Neural progenitor cell (in vitro differentiated cells): ENCODE measurements at regions not wholly inside any gene's neighbourhood (a gene's known extent, or its start where the extent isn't known, plus 50 kb on each side); places are given as distances from the start of the nearest gene placed in this dataset.
A peak's percentile ranks its signal among the peaks of the same experiment; 100 is the strongest.

Experiments used
- DNase-seq: peaks from one replicate; pipeline ENCODE4 v3.0.0-alpha.2; 2016; ENCODE audit warnings: low spot score
- H2AFZ ChIP-seq: fragments of 200-600 bp; sonication (generic); replicated peaks from 2 replicates; pipeline ENCODE4 v1.6.1; 2016; ENCODE audit warnings: antibody characterized with exemption
- H3F3A ChIP-seq: fragments of 200-600 bp; sonication (generic); 2 replicates; pipeline ENCODE4 v1.6.1; 2016; ENCODE audit warnings: antibody characterized with exemption, low read depth
- H3K27ac ChIP-seq: fragments of 200-600 bp; sonication (generic); 2 replicates; pipeline ENCODE4 v1.5.1; 2016; ENCODE audit warnings: mild to moderate bottlenecking
- H3K27me3 ChIP-seq: fragments of 200-600 bp; sonication (generic); 2 replicates; pipeline ENCODE4 v1.6.1; 2016; ENCODE audit warnings: mild to moderate bottlenecking, moderate library complexity
- H3K36me3 ChIP-seq: fragments of 200-600 bp; sonication (generic); 2 replicates; pipeline ENCODE4 v1.5.1; 2016
- H3K4me1 ChIP-seq: fragments of 200-600 bp; sonication (generic); 2 replicates; pipeline ENCODE4 v1.6.1; 2016; ENCODE audit warnings: mixed run types
- H3K4me2 ChIP-seq: fragments of 200-600 bp; sonication (generic); 2 replicates; pipeline ENCODE4 v1.6.1; 2016
- H3K4me3 ChIP-seq: fragments of 200-600 bp; sonication (generic); 2 replicates; pipeline ENCODE4 v1.5.1; 2016
- H3K79me2 ChIP-seq: fragments of 200-600 bp; sonication (generic); 2 replicates; pipeline ENCODE4 v1.6.1; 2016; ENCODE audit warnings: low read depth
- H3K9ac ChIP-seq: fragments of 200-600 bp; sonication (generic); 2 replicates; pipeline ENCODE4 v1.6.1; 2016
- H3K9me3 ChIP-seq: fragments of 200-600 bp; sonication (generic); 2 replicates; pipeline ENCODE4 v1.5.1; 2016; ENCODE audit warnings: low read depth
- H4K20me1 ChIP-seq: fragments of 200-600 bp; sonication (generic); 2 replicates; pipeline ENCODE4 v1.6.1; 2016; ENCODE audit warnings: low read depth
- H3K27ac Mint-ChIP-seq: 3 replicates; pipeline ENCODE4 v1.8.0; 2021; ENCODE audit warnings: mixed read lengths
- H3K27me3 Mint-ChIP-seq: 2 replicates; pipeline ENCODE4 v1.8.0; 2022; ENCODE audit warnings: low read depth, mild to moderate bottlenecking, inconsistent platforms, moderate library complexity, mixed read lengths; ENCODE audit not compliant: insufficient read depth
- H3K36me3 Mint-ChIP-seq: 3 replicates; pipeline ENCODE4 v1.8.0; 2021; ENCODE audit warnings: mixed read lengths
- H3K4me1 Mint-ChIP-seq: 3 replicates; pipeline ENCODE4 v1.8.0; 2021; ENCODE audit warnings: mixed read lengths
- H3K4me3 Mint-ChIP-seq: 3 replicates; pipeline ENCODE4 v1.8.0; 2021; ENCODE audit warnings: mild to moderate bottlenecking, moderate library complexity, mixed read lengths
- H3K9me3 Mint-ChIP-seq: 3 replicates; pipeline ENCODE4 v1.8.0; 2020; ENCODE audit warnings: mixed read lengths
- EZH2 ChIP-seq: fragments of 200-600 bp; sonication (generic); IDR thresholded peaks from 2 replicates; pipeline ENCODE4 v1.6.1; 2017; ENCODE audit warnings: antibody characterized with exemption, mild to moderate bottlenecking, moderate library complexity
- EZH2phosphoT487 ChIP-seq: fragments of 200-600 bp; sonication (generic); IDR thresholded peaks from 2 replicates; pipeline ENCODE4 v1.6.1; 2017; ENCODE audit warnings: antibody characterized with exemption
- TF ChIP-seq, protein P1 (sequence below): fragments of 200-600 bp; sonication (generic); IDR thresholded peaks from 2 replicates; pipeline ENCODE4 v1.5.1; 2017; ENCODE audit warnings: antibody characterized with exemption, mild to moderate bottlenecking

DNA sequence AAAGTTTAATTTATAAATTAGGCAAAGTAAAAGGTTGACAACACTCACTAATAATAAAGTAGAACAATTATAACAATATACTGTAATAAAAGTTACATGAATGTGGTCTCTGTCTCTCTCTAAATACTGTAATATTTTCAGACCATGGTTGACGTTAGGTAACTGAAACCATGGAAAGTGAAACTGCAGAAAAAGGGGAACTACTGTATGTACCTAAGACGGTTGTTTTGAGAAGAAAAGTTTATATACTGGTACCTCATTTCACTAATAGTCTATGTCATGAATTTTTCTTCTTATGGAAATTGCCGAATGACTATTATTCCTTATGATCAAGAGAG is 166.7 kb upstream of the ZNF521 start:
- H3K9me3 Mint-ChIP-seq = peaks cover 3% of the 10 kb centered on the region
- no peaks in the 10 kb centered on the region for H3K9me3 ChIP-seq
- no peaks in the 10 kb centered on the region for H4K20me1 ChIP-seq
- no peak overlapping the region for H3K4me3 ChIP-seq
- no peak overlapping the region for H3K9ac ChIP-seq
- H3K36me3 Mint-ChIP-seq = no peaks in the 10 kb centered on the region
- TF ChIP-seq EZH2 (no peak), EZH2phosphoT487 (no peak)
- TF ChIP-seq, protein P1, sequence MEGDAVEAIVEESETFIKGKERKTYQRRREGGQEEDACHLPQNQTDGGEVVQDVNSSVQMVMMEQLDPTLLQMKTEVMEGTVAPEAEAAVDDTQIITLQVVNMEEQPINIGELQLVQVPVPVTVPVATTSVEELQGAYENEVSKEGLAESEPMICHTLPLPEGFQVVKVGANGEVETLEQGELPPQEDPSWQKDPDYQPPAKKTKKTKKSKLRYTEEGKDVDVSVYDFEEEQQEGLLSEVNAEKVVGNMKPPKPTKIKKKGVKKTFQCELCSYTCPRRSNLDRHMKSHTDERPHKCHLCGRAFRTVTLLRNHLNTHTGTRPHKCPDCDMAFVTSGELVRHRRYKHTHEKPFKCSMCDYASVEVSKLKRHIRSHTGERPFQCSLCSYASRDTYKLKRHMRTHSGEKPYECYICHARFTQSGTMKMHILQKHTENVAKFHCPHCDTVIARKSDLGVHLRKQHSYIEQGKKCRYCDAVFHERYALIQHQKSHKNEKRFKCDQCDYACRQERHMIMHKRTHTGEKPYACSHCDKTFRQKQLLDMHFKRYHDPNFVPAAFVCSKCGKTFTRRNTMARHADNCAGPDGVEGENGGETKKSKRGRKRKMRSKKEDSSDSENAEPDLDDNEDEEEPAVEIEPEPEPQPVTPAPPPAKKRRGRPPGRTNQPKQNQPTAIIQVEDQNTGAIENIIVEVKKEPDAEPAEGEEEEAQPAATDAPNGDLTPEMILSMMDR = no peak
- peaks cover 26% of the 10 kb centered on the region for H3K4me1 Mint-ChIP-seq
- H3F3A ChIP-seq = no peaks in the 10 kb centered on the region
- H3K27ac Mint-ChIP-seq = no peak overlapping the region
- H3K79me2 ChIP-seq = no peaks in the 10 kb centered on the region
- peaks cover 4% of the 10 kb centered on the region for H3K27me3 Mint-ChIP-seq
- no peaks in the 10 kb centered on the region for H3K36me3 ChIP-seq
- no peak overlapping the region for H2AFZ ChIP-seq
- H3K27ac ChIP-seq = no peak overlapping the region
- no peak for DNase-seq
- peaks cover 23% of the 10 kb centered on the region for H3K4me1 ChIP-seq
- H3K27me3 ChIP-seq = no peaks in the 10 kb centered on the region
- no peak overlapping the region for H3K4me3 Mint-ChIP-seq
- H3K4me2 ChIP-seq = no peak overlapping the region

DNA sequence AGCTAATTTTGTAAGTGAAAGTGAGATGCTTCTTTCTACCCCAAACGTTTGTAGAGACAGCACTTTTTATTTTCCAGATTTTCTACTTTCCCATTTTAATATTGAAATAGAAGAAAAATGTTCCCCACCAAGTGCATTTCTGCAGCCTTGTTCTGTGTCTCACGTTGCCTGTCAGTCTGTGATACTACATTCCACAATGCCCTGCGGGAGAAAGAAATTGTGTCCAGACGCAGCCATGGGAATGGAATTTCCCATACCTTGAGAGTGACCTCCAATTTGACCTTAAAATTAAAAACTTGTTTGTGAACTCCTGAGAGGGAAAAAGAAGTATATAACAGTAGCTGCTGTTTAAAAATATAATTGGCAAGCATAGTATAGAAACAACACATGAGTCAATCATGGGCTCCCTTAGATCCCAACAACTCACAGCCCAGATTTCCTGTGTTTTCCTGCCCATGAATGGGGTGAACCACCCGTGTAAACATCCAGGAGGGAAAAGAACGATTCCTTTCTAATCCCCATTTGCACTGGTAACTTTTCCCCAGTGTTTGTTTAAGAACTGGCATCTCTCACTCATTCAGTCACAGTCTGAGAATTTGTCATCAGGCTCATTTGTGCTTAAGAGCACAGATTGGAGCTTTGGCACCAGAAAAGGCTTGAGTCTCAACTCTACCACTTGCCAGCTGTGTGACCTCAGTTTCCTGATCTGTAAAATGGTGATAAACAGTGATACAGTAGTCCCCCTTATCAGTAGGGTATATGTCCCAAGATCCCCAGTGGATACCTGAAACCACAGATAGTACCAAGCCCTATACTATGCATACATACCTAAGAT is 166.1 kb upstream of the ZNF521 start:
- H3K4me3 Mint-ChIP-seq = no peak overlapping the region
- Histone ChIP-seq H3K4me1 (peaks cover 23% of the 10 kb centered on the region), H4K20me1 (no peaks in the 10 kb centered on the region), H3K36me3 (no peaks in the 10 kb centered on the region), H3K9ac (no peak overlapping the region), H3K27ac (no peak overlapping the region), H2AFZ (no peak overlapping the region), H3K4me2 (peak overlapping the region; percentile 42), H3K4me3 (no peak overlapping the region), H3K27me3 (no peaks in the 10 kb centered on the region), H3K9me3 (no peaks in the 10 kb centered on the region), H3K79me2 (no peaks in the 10 kb centered on the region), H3F3A (no peaks in the 10 kb centered on the region)
- H3K4me1 Mint-ChIP-seq = peaks cover 26% of the 10 kb centered on the region
- peak; percentile 9 for DNase-seq
- no peaks in the 10 kb centered on the region for H3K36me3 Mint-ChIP-seq
- peak overlapping the region; percentile 81 for H3K27ac Mint-ChIP-seq
- peaks cover 4% of the 10 kb centered on the region for H3K9me3 Mint-ChIP-seq
- TF ChIP-seq, protein P1 = no peak
- TF ChIP-seq EZH2phosphoT487 = no peak
- TF ChIP-seq EZH2 = no peak
- H3K27me3 Mint-ChIP-seq = peaks cover 4% of the 10 kb centered on the region

DNA sequence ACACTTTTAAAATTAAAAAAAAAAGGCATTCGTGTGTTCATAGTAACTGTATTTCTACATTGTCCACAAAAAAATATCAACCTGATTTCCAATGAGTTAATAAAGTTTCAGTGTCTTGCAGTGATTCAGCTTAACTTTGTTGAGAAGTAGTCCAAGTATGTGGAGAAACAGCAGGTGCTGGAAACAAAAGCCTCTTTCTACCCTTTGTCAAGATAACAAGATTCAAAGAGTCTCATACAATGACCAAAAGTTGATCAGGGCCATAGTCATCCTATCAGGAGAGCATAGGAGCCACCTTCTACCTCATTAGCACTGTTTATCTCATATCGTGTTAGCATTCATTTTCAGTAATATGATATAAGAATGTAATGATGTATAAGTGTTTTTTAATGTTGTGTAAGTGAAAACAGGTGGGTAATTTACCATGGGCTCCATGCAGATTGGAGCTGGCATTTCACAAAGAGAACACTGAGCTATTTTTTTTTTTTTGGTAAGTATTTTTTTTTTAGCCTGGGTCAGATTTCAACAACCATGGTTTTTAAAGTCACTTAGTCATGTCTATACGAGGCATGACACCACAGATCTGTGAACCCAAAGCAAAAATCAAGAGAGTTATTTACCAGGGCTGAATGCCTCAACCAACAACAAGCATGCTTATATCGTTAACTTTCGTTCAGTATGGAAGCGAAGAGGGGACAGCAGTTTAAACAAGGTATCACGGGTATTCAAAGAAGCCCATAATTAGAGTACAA is 165.0 kb upstream of the ZNF521 start:
- DNase-seq = peak; percentile 58
- Histone ChIP-seq H3K4me3 (no peak overlapping the region), H3K4me2 (peak overlapping the region; percentile 42), H4K20me1 (no peaks in the 10 kb centered on the region), H3K9ac (no peak overlapping the region), H3K27ac (no peak overlapping the region), H2AFZ (no peak overlapping the region), H3K4me1 (peaks cover 23% of the 10 kb centered on the region), H3K36me3 (no peaks in the 10 kb centered on the region), H3F3A (no peaks in the 10 kb centered on the region), H3K9me3 (no peaks in the 10 kb centered on the region), H3K27me3 (no peaks in the 10 kb centered on the region), H3K79me2 (no peaks in the 10 kb centered on the region)
- H3K27me3 Mint-ChIP-seq = peaks cover 4% of the 10 kb centered on the region
- no peaks in the 10 kb centered on the region for H3K36me3 Mint-ChIP-seq
- TF ChIP-seq EZH2phosphoT487 = no peak
- TF ChIP-seq EZH2 = no peak
- TF ChIP-seq, protein P1 = no peak
- H3K4me3 Mint-ChIP-seq = no peak overlapping the region
- peaks cover 4% of the 10 kb centered on the region for H3K9me3 Mint-ChIP-seq
- no peak overlapping the region for H3K27ac Mint-ChIP-seq
- peaks cover 26% of the 10 kb centered on the region for H3K4me1 Mint-ChIP-seq
